Lower leg skin (tissue), 3 donors: ENCODE measurements at regions not wholly inside any gene's neighbourhood (a gene's known extent, or its start where the extent isn't known, plus 50 kb on each side); places are given as distances from the start of the nearest gene placed in this dataset.

Experiments
- POLR2A ChIP-seq, 2 donors: fragments of 450-650 bp; IDR thresholded peaks; one replicate each; pipeline ENCODE4 v1.6.1; 2016 to 2017; ENCODE audit warnings: antibody characterized with exemption in 2 of 2, mild to moderate bottlenecking in 1 of 2, moderate library complexity in 1 of 2
- TF ChIP-seq, protein P1 (sequence below), 3 donors: fragments of 450-650 bp; IDR thresholded peaks; one replicate each; pipeline ENCODE4 v1.5.1; 2016; ENCODE audit warnings: antibody characterized with exemption in 3 of 3, mild to moderate bottlenecking in 3 of 3, moderate library complexity in 2 of 3

DNA sequence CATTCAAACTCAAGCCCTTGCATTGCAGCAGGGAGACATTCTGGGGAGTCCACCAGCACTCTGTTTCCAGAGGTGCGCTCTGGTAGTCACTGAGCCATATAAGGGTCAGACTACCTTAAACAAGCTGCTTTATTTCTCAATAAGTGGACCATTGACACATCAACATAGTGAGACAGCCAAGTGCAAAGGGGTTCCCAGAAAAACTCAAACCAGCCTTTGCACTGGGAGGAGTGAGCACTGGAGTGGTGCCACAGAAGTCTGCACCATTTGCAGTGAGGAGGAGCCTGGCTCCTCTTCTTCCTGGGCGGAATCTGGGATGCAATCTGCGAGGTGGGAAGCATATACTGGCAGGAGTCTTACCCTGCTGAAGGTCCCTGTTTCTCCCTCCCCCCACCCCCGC lies 86.4 kb downstream of the OSR1 start:
- TF ChIP-seq, protein P1, sequence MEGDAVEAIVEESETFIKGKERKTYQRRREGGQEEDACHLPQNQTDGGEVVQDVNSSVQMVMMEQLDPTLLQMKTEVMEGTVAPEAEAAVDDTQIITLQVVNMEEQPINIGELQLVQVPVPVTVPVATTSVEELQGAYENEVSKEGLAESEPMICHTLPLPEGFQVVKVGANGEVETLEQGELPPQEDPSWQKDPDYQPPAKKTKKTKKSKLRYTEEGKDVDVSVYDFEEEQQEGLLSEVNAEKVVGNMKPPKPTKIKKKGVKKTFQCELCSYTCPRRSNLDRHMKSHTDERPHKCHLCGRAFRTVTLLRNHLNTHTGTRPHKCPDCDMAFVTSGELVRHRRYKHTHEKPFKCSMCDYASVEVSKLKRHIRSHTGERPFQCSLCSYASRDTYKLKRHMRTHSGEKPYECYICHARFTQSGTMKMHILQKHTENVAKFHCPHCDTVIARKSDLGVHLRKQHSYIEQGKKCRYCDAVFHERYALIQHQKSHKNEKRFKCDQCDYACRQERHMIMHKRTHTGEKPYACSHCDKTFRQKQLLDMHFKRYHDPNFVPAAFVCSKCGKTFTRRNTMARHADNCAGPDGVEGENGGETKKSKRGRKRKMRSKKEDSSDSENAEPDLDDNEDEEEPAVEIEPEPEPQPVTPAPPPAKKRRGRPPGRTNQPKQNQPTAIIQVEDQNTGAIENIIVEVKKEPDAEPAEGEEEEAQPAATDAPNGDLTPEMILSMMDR (IDR thresholded peaks at IDR 0.05) = no peak
- TF ChIP-seq POLR2A (IDR thresholded peaks at IDR 0.05) = no peak
